ENCODE measurements at regions not wholly inside any gene's neighbourhood (a gene's known extent, or its start where the extent isn't known, plus 50 kb on each side); places are given as distances from the start of the nearest gene placed in this dataset.
A peak's percentile ranks its signal among the peaks of the same experiment; 100 is the strongest.

DNA sequence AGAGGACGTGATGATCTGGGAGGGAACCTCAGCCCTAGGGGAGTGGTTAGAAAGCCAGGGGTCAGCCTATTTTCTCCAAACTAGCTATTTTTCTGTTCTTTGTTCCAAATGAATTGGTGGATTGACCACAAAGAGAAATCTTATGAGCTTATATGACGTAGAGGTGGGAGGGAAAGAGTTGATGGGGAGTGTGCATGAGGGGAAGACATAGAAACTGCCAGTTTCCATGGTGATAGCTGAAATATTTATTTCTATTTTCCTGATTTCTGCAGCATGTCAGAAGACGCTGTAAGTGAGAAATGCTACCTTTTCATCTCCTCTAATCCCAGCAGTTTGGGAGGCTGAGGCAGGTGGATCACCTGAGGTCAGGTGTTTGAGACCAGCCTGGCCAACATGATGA lies 51.4 kb upstream of the CISTR start:
- no peak for DNase-seq (ENCODE audit: low spot score)

DNA sequence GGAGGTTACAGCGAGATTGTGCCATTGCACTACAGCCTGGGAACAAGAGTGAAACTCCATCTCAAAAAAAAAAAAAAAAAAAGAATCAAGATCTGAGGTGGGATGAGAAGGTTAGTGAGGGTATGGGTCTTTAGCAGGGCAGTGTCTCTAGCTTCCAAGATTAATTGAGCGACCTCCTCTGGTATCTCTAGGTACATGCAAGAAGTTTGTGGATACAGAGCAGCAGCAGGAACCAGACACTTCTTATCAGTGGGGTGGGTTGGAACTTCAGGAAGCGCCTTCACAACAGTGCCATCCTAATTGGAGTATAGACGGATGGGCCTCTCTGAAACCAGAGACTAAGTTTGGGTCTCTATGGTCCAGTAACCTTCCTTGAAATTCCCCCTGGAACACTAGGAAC lies 51.9 kb upstream of the CISTR start:
- no peak for DNase-seq (ENCODE audit: low spot score)

DNA sequence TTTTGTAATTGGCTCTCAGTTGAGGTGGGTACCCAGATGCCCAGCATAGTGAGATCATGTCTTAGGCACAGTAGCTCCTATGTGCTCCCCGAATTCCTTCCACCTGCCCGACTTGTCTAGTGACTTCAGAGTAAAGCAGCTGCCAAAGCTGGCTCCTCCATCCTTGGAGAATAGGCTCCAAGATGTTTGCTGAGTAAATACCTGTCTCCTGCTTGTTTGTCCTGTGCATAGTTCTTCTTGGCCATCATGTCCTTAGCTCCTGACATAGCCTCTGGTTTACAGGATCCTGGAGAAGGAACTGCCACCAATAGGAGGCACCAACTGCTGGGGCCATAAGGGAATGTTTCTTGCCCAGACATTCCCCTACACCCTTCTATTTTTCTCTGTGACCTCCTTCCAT lies 52.6 kb upstream of the CISTR start:
- DNase-seq (ENCODE audit: low spot score) = no peak

DNA sequence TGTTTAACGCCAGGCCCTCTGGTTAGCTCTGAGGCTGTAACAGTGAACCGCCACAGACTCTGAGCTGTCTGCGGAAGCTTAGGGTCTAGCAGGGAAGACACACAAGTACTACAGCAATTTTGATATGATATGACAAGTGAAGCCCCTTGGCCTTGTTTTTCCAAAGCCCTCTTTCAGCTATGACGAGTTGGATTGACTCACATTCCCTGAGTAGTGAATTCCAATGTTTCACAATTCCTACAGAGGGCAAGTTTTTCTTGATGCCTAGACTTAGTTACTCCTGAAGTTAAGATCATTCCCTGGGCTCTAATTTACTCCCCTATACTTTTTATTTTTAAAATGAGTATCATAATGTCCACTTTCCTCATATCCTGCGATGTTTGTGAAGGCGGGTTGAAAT lies 53.3 kb upstream of the CISTR start:
- DNase-seq (ENCODE audit: low spot score) = no peak

DNA sequence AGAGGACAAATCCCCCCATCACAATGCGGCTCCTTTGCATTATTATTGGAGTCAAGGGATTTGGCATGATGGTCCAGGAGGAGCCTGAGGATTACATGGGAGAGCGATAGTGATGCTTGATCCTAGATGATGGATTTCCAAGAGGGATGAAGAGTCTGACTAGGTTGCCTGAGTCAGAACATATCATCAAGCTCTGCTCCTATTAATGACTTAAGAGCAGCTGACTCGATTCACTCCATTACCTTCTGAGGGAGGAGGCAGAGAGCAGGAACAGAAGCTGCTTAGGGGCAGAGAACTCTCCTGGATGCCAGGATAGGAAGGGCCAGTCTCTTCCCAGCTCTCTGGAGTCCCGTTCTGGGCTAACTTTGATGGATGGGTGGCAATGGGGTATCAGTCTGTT lies 54.0 kb upstream of the CISTR start:
- DNase-seq (ENCODE audit: low spot score) = peak; percentile 60

DNA sequence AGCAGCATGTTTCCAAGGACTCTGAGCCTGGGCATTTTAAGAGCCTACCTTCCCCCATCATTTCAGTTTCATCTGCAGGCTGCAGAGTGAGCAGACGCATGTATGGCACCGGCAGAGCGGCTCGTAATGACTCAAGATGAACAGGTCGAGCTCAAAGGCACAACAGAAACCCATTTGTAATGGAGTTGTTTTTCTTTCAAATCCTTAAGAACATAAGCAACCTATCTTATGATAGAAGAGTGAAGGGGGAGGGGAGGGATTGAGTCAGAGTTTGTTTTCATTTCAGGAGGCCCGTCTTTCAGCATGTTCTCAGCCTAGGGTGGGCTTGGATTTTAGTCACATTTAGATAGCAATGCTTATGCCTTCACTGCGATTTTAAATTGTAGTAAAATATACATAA lies 54.9 kb upstream of the CISTR start:
- DNase-seq (ENCODE audit: low spot score) = no peak

DNA sequence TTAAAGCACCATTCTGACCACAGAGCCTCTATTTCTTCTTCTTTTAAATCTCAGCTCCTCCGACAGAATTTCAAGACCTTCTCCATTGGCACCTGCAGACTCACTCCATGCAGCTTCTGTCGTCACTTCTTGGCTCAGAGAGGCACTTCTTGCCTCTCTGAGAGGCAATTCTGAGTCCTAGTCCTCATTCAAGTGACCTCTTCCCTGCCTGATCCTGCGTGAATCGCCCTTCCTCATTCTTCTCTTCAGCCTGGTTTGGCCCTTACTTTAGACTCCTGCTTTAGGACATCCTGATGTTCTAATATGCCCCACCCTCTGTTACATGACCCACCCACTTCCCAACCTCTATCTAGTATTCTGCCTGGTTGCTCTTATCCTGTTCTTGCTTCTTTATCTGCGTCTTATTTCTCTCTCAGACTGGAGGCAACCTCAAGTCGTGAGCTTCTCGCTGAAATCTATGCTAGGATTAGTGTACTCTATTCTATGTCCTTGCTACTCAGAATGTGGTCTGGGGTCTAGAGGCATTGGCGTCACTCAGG lies 55.6 kb upstream of the CISTR start:
- no peak for DNase-seq (ENCODE audit: low spot score)

DNA sequence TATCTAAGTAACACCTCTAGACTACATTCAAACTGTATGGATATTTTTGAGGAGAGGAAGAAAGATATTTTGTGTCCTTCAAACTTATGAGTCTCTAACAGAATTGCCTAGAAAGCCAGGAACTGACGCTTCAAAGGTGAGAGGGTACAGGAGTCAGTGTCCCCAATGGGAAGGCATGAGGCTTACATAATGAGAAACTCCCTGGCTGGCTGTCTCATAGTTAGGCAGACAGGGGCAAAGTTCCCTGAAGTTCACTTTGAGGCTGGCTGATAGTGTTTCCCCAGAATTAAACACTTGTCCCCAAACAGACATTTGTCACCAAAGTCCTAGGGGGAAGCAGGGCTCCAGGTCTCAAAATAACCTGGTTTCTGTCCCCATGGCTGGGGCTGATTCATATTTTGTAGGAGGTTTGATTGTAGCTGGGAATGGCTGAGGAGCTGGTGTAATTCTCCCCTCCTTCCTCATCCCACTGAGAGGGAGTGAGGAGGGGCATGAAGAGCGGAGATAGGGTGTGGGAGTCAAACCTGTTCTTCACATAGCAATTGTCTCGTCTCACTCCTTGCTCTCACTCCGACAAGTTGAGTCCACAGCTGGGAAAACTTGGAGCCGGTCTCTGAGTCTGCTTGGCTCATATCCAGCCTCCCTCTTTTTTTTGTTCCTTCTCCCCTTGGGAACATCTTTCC lies 56.4 kb upstream of the CISTR start:
- no peak for DNase-seq (ENCODE audit: low spot score)

DNA sequence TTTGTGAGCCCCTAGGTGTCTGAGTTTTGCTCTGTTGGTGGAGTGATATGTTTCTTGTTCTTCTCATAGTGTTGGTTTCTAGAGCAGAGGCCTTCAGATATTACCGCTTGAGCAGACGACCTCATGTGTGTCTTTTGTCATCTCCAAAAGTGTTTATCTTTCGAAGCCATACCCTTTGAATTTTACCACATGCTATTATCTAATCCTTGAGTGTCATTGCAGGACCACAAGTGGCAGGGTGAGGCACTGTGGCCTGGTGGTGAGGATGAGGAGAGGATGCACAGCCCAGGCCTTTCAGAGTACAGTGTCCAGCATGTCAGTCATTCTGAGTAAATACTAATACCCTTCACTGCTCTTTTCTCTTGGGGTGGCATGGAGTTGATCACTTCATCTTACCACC lies 57.2 kb upstream of the CISTR start:
- no peak for DNase-seq (ENCODE audit: low spot score)

DNA sequence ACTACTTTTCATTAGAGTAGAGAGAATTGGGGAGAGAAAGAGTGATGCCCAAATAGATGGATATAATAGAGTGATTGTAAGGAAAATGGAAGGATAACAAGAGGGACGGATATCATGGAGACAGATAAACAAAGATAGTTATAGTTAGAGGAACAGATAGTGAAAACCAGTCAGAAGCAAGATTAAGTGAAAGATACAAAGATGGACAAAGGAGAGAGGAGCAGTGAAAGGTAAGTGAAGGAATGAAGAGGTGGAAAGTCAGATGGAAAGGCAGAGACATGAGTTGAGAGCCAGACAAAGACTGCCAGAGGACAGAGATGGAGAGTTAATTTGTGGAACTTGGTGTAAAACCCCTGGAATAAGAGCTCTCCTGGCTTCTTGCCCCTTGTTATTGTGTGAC lies 59.2 kb upstream of the CISTR start:
- no peak for DNase-seq (ENCODE audit: low spot score)

DNA sequence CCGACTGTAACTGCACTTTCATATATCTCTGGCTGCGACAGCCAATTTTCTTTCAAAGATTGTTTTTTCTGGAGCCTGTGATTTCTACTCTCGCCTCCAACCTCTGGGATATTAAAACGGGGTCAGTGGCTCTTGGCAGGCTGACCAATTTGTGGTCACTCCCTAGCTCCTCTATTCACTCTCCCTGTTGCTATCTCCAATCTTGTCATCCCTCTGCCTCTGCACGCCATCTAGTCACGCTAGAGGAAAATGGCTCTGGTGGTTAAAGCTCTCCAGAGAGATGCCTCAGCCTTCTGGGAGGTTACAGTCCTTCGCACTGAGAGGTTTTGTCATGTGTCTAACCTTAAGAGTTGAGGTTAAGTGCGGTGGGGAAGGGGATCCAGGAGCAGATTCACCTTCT lies 59.8 kb upstream of the CISTR start:
- DNase-seq (ENCODE audit: low spot score) = no peak

DNA sequence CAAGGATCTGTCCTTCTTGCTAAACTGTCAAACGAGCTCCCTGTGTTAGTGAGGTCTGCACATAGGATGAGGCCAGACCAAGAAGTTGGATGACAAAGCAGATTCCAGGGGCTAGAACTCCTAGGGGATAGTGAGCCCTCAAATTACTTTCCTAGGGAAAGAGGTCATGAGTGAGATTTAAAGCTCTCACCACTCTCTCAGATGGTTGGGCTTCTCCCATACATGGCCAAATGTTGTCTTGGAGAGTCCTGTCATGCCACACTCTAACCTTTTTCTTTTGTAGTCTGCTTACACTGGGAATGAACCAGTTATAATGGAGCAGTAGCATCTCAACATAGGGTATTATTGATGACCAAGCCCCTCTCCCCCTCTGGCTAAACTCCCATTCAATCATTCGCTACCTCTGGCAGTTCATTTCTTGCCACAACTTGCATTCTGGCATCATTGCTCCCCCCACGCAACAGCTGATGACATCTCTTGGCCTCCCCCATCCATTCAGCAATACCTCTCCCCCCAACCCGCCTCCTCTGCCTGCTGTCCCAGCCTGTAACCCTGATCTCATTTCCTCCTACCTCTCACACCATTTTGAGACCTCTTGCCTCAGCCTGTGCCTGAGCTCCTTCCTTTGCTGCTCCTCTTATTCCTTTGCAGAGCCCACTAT lies 64.7 kb upstream of the CISTR start:
- DNase-seq (ENCODE audit: low spot score) = no peak

DNA sequence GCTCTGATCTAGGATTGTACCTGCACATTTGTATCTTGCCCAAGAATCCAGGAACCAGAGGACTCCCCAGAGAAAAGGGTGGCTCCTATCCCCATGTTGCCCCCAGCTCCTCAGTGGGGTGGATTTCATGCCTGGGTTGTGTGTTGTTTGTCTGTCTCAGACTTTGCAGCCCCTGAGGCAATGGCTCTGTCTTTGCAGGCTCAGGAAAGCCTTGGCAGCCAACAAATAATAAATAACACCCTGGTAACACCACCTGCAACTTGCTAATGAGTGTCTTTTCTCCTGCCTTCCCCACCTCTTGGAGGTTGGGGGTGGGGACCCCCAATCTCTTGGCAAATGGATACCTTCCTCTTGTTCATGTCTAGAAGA lies 65.2 kb upstream of the CISTR start:
- no peak for DNase-seq (ENCODE audit: low spot score)

DNA sequence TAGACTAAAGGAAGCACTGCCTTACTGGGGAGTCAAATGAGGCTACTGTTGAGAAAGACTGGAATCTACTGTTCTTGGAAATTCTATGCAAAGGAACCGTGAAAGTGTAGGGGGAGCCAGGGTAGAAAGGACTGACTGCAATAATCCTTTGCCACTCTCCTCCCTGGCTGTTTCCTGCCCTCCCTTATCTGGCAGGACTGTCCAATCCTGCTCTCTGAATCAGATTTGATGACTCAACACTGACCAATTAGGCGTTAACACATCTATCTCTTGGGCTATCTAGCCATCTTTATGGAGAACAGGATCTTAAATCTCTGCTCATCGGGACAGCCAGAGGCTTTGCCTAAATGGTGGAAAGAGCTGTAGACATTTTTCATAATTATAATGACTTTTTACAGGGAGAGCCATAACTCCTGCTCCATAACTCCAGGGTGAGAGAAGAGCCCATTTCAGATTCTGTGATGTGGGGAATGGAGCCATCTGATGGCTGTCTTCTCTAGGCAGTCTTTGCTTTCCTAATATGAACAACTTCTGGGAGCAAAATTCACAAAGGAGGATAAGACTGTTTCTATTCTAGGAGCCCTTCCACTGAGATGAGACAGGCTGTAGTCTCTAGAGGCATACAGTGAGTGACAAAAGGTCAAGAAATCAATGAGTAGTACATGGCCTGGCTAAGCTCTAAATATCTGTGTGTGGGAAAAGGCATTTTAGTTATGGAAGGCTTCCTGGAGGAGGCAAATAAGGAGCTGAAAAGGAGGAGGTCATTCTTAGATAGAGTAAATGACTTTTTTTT lies 68.9 kb upstream of the CISTR start:
- peak; percentile 39 for DNase-seq (ENCODE audit: low spot score)

DNA sequence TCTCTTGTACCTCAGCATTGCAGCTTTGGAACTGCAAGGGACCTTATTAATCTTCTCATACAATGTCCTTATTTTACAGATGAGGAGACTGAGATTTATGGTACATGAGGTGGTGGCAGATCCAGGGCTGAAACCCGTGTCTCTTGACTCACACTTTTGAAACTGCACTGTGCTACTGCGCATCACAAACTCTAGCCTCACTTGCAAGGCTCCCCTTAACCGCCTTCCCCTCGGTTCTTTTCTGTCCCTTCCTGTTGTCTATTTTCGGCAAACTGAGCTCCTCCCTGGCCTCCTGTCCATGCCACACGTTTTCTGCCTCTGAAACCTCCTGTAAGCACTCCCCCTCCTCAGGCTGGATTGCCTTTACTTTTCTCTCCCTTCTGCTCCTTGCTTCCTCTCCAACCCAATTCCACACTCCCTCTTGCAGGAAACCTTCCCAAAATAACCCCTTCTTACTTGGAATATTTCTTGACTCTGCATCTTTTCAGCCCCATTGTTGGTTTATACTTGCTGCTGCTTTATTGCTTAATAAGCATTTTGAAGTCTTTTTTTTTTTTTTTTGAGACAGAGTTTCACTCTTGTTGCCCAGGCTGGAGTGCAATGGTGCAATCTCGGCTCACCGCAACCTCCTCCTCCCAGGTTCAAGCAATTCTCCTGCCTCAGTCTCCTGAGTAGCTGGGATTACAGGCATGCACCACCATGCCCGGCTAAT lies 72.4 kb upstream of the CISTR start:
- DNase-seq (ENCODE audit: low spot score) = no peak

DNA sequence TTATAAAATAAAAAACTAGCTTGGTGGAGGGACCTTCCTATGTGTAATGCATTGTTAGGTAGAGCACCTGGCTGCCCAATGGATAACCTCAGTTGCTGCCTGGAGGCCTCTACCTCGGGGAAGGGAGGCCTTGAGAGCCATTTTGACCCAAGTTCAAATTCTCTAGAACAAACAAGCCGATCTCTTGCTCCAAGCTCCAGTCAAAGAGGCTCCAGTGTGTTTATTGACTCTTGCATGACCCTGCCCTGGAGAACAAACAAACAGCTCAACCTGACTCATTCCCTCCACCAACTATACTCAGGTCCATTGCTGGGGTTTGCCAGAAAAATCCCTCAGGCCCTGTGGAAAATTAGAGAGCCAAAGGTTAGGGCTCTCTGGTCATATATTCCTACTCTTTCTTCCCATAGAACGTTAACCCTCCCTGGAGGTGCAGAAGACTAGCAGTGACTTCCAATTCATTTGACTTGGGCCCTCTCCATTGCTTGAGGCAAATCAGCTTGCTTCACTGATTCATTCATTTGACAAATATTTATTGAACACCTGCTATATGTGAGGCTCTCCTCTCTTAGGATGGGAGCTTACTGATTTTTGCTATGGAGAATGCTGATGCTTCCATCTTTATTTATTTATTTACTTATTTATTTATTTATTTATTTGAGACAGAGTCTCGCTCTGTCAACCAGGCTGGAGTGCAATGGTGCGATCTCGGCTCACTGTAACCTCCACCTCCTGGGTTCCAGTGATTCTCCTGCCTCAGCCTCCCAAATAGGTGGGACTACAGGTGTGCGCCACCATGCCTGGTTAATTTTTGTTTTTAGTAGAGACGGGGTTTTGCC lies 73.7 kb upstream of the CISTR start:
- peak; percentile 37 for DNase-seq (ENCODE audit: low spot score)

DNA sequence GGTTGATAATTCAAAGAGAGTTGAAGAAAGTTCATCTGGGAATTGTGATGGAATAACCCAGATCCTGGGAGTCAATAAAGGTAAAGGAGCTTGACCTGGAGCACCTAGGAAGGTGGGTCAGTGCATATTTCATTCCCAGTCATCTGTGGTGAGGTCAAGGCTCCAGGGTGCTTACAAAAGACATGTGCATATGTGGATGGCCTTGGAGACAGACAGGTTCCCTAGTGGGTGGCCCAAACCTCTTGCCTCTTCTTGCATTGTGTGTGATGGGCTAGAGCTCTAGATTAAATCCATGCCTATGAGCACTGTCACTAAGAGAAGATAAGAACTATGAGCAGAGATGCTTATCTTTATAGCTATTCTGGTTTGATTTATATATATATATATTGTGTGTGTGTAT lies 75.5 kb upstream of the CISTR start:
- no peak for DNase-seq (ENCODE audit: low spot score)

DNA sequence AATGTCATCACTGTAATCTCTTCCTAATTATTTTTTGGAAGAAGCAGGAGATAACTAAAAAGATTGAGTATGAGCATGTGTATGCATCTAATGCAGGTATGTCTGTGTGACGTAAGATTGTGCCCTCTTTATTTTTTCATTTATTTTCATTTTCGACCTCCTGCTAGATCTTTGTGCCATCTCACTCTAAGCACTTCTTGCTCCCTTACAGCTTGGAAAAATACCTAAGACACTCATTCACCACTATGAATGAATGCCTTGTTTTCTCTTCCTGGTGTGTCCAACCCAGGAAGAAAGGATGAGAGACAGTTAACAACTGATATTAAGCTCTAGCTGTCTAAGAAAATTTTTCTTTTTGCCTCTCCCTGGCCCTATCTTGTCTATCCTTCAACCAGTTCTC lies 76.8 kb upstream of the CISTR start:
- peak; percentile 9 for DNase-seq (ENCODE audit: low spot score)

DNA sequence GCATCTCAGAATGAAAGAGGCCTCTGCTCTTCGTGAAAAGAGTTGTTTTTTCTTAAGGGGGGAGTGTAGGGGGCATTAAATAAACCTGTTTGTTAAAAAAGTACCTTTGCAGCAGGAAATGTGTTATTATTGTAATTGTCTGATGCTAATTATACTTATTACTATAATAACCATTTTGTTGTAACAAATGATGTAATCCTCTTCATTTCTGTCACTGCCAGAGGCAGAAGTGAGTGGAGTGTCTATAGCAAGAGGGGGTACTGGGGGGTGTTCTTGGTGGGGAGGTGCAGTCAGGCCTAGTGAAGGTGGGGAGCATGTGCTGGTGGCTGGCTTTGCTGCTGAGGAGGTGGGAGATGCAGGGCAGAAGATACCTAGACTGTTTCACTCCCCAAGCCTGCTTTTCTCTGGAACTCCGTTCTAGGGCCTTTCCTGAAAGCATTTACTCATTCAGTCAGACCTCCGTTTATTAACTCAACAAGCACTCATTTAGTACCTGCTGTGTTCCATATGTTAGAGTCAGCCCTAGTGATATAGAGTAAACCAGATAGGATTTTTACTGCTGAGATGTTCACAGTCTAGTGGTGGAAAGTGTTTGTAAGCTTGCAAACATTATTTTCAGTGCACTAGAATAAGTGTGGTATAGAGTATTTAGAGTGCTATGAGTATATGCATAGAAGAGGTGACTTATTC lies 77.5 kb upstream of the CISTR start:
- no peak for DNase-seq (ENCODE audit: low spot score)

DNA sequence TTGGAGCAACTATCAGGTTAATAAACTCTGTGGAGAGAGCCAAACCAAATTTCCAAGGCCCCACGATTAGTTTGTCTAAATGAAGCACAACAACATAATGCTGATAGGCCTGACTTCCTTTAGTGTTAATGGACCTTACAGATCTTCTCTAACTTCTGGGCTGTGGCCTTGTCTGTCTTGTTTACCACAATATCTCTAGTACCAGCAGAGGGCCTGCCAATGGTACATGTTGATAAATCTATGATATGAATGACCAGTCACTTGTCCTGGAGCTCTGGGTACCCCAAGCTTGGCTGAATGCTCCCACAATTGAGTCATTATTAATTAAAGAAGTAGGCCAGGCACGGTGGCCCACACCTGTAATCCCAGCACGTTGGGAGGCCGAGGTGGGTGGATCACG lies 78.9 kb upstream of the CISTR start:
- no peak for DNase-seq (ENCODE audit: low spot score)

DNA sequence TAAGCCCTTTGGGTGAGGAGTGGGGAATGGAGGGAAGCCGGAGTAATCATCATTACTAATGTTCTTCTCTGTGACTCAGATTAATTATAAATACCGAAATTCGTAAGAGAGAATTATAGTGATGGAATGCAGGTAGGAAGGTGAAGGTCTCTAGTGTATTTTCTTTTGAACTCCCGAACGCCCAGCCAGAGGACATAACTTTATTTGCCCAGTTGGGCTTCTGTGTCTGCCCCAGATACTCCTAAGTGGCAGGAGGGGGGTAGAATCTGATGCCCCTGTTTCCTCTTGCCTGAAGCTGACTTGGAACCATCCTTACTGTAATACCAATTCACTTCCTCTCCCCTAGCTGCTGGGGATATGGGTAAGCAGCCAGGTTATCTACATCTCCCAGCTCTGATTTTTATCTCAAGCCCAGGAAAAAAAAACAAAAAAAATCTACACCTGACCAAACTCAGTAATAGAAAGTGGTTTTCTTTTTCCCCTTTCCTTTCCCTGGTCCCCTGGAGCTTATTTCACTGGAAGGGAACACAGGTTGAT lies 84.4 kb upstream of the CISTR start:
- DNase-seq (ENCODE audit: low spot score) = no peak
